Panc1 (cell line): ENCODE measurements at regions not wholly inside any gene's neighbourhood (a gene's known extent, or its start where the extent isn't known, plus 50 kb on each side); places are given as distances from the start of the nearest gene placed in this dataset.

Experiments
- CTCF ChIP-seq: fragments of 450-650 bp; IDR thresholded peaks from 2 replicates; pipeline ENCODE4 v1.5.1; 2017; ENCODE audit warnings: mild to moderate bottlenecking
- POLR2AphosphoS5 ChIP-seq: IDR thresholded peaks from 2 replicates; pipeline ENCODE4 v1.6.1; 2012; ENCODE audit warnings: mild to moderate bottlenecking, low read depth, low read length, moderate library complexity
- REST ChIP-seq, 2 experiments: IDR thresholded peaks; 2 replicates each; pipeline ENCODE4 v1.6.1; 2011 to 2012; ENCODE audit warnings: low read depth in 2 of 2, control low read depth in 1 of 2, low read length in 1 of 2, mild to moderate bottlenecking in 1 of 2, moderate library complexity in 1 of 2; ENCODE audit not compliant: insufficient read depth in 1 of 2
- TCF7L2 ChIP-seq: IDR thresholded peaks from 2 replicates; pipeline ENCODE4 v1.6.1; 2011; ENCODE audit warnings: mild to moderate bottlenecking, low read depth, low read length, inconsistent platforms

GRCh38 chr2:210873631-210874030, 317.2 kb downstream of the CPS1 start:
- TF ChIP-seq CTCF = no peak
- no peak for TF ChIP-seq POLR2AphosphoS5
- no peak for TF ChIP-seq REST (IDR thresholded peaks at IDR 0.05; ENCODE audit: insufficient read depth in 1 of 2, low read depth in 2 of 2, low read length in 1 of 2)
- TF ChIP-seq TCF7L2 = no peak
